DND-41 (cell line): ENCODE measurements at regions not wholly inside any gene's neighbourhood (a gene's known extent, or its start where the extent isn't known, plus 50 kb on each side); places are given as distances from the start of the nearest gene placed in this dataset.

Experiments
- EZH2 ChIP-seq: IDR thresholded peaks from 3 replicates; pipeline ENCODE4 v1.6.1; 2012; ENCODE audit warnings: borderline replicate concordance, low read depth, mild to moderate bottlenecking, moderate library complexity, low read length, inconsistent platforms; ENCODE audit not compliant: severe bottlenecking
- TF ChIP-seq, protein P1 (sequence below): IDR thresholded peaks from 2 replicates; pipeline ENCODE4 v1.5.1; 2012; ENCODE audit warnings: borderline replicate concordance, low read length, moderate library complexity, mild to moderate bottlenecking; ENCODE audit not compliant: poor library complexity, severe bottlenecking; ENCODE audit errors: extremely low read depth

GRCh38 chr2:187206471-187206870 lies 241.6 kb downstream of the CALCRL start:
- TF ChIP-seq, protein P1, sequence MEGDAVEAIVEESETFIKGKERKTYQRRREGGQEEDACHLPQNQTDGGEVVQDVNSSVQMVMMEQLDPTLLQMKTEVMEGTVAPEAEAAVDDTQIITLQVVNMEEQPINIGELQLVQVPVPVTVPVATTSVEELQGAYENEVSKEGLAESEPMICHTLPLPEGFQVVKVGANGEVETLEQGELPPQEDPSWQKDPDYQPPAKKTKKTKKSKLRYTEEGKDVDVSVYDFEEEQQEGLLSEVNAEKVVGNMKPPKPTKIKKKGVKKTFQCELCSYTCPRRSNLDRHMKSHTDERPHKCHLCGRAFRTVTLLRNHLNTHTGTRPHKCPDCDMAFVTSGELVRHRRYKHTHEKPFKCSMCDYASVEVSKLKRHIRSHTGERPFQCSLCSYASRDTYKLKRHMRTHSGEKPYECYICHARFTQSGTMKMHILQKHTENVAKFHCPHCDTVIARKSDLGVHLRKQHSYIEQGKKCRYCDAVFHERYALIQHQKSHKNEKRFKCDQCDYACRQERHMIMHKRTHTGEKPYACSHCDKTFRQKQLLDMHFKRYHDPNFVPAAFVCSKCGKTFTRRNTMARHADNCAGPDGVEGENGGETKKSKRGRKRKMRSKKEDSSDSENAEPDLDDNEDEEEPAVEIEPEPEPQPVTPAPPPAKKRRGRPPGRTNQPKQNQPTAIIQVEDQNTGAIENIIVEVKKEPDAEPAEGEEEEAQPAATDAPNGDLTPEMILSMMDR = no peak
- TF ChIP-seq EZH2 = no peak
